ENCODE measurements at regions not wholly inside any gene's neighbourhood (a gene's known extent, or its start where the extent isn't known, plus 50 kb on each side); places are given as distances from the start of the nearest gene placed in this dataset.
"Not testable (repeated sequence)": the region's sequence is repeated elsewhere in the genome, so short reads cannot be mapped to it uniquely, and the experiment has no call there.

- DNase-seq (ENCODE audit: insufficient read length, low spot score) (no peak), FAIRE-seq (no peak)
These were observed 53.8 kb upstream of the ADAMTS18 start for GRCh38 chr16:77488652-77489051.

GRCh38 chr16:77491091-77491490 is 56.3 kb upstream of the ADAMTS18 start:
- DNase-seq (ENCODE audit: insufficient read length, low spot score) (no peak), FAIRE-seq (no peak)
- TF ChIP-seq POLR2A (IDR thresholded peaks at IDR 0.05; ENCODE audit: low read depth, low read length) = no peak

More at GRCh38 chr16:77488652-77489051, 53.8 kb upstream of the ADAMTS18 start:
- TF ChIP-seq POLR2A (IDR thresholded peaks at IDR 0.05; ENCODE audit: low read depth, low read length) = no peak

GRCh38 chr16:77496934-77497333 is 62.1 kb upstream of the ADAMTS18 start:
- no peak for FAIRE-seq
- no peak for TF ChIP-seq POLR2A (IDR thresholded peaks at IDR 0.05; ENCODE audit: low read depth, low read length)
- DNase-seq (ENCODE audit: insufficient read length, low spot score) = no peak

GRCh38 chr16:77499373-77500285 is 64.8 kb upstream of the ADAMTS18 start:
- no peak for TF ChIP-seq POLR2A (IDR thresholded peaks at IDR 0.05; ENCODE audit: low read depth, low read length)
- DNase-seq (ENCODE audit: insufficient read length, low spot score) = peak; percentile 77
- FAIRE-seq = peak; percentile 93

DNA sequence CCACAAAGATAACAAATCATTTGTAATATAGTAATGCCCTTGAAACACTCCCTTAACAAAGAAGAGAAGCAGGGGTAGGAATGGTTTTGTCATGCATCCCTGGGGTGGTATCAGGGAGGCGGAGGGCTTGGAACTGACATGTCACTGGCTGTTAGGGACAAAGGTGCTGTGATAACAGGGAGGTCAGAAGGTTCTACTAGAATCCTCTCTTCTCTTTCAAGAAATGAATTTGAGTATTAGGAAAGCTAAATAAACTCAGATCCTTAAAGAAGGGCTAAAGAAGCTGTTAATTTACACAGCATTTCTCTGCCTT is 65.4 kb upstream of the ADAMTS18 start:
- FAIRE-seq (no peak), DNase-seq (ENCODE audit: insufficient read length, low spot score) (no peak)
- no peak for TF ChIP-seq POLR2A (IDR thresholded peaks at IDR 0.05; ENCODE audit: low read depth, low read length)

- no peak for TF ChIP-seq POLR2A (IDR thresholded peaks at IDR 0.05; ENCODE audit: low read depth, low read length)
- DNase-seq (ENCODE audit: insufficient read length, low spot score) = no peak
- no peak for FAIRE-seq
These were observed 66.3 kb upstream of the ADAMTS18 start for GRCh38 chr16:77500934-77501664.

- FAIRE-seq (no peak), DNase-seq (ENCODE audit: insufficient read length, low spot score) (no peak)
- TF ChIP-seq POLR2A (IDR thresholded peaks at IDR 0.05; ENCODE audit: low read depth, low read length) = no peak
These were observed 67.6 kb upstream of the ADAMTS18 start for GRCh38 chr16:77502448-77502847.

GRCh38 chr16:77506492-77506891 is 71.7 kb upstream of the ADAMTS18 start:
- not testable (repeated sequence) for DNase-seq (ENCODE audit: insufficient read length, low spot score); FAIRE-seq

DNA sequence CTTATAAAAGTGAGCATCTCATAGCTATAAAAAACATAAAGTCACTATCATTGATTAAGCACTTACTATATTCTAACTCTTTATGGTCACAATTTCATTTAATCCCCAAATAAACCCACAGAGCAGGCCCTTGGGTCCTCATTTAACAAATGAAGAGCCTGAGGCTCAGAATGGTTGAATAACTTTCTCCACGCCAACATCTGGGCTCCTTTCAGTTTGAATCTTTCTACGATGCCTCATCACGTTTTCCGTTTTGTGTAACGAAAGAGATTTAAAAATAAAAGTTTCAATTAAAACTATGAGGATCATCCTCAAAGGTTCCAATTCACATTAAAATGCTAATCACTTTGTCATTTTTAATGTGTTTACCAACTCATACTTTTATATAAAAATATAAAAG is 74.2 kb upstream of the ADAMTS18 start:
- FAIRE-seq = no peak

GRCh38 chr16:77509796-77510195 is 75.0 kb upstream of the ADAMTS18 start:
- FAIRE-seq (no peak), DNase-seq (ENCODE audit: insufficient read length, low spot score) (no peak)
- TF ChIP-seq POLR2A (IDR thresholded peaks at IDR 0.05; ENCODE audit: low read depth, low read length) = no peak

More for the DNA sequence above, 74.2 kb upstream of the ADAMTS18 start:
- TF ChIP-seq POLR2A (IDR thresholded peaks at IDR 0.05; ENCODE audit: low read depth, low read length) = no peak
- no peak for DNase-seq (ENCODE audit: insufficient read length, low spot score)

DNA sequence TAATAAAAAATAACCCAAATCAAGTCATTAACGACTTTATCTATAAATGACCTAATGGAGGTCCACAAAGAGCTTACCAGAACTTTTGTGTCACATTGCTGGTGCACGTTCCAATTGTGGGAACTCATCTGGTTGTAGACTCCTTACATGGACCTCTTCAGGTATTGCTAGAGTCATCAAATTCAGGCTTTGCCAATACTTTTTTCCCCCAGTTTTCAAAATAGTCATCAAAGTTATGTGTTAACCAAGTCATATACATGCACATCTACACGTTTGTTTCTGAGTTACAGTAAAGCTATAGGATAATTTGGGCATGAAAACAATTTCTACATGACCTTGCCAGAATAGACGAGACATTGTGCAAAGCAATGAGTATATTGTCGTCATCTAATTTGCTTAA is 76.2 kb upstream of the ADAMTS18 start:
- no peak for TF ChIP-seq POLR2A (IDR thresholded peaks at IDR 0.05; ENCODE audit: low read depth, low read length)
- DNase-seq (ENCODE audit: insufficient read length, low spot score) (no peak), FAIRE-seq (no peak)

GRCh38 chr16:77514500-77515220 is 79.8 kb upstream of the ADAMTS18 start:
- TF ChIP-seq POLR2A (IDR thresholded peaks at IDR 0.05; ENCODE audit: low read depth, low read length) = no peak
- no peak for DNase-seq (ENCODE audit: insufficient read length, low spot score)
- FAIRE-seq = no peak

- FAIRE-seq; DNase-seq (ENCODE audit: insufficient read length, low spot score): not testable (repeated sequence)
These were observed 90.4 kb upstream of the ADAMTS18 start for GRCh38 chr16:77525226-77525625.

DNA sequence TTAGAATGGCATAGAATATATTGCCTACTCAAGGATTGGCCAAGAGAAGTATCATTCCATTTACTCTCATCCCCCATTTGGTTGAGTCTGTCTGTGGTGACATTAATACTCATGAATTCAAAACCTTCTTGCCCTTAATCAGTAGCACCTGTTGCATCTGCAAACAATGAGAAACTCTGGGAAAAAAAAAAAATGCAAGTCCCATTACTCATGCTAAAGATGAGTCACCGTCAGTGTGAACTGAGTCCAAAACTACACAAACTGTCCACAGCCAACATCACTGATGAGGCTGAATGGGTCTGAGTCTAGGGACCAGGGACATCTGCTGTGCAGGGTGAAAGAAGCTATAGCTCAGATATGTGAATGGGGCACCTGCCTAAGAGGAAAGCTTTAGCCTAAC is 96.9 kb upstream of the ADAMTS18 start:
- FAIRE-seq (peak; percentile 96), DNase-seq (ENCODE audit: insufficient read length, low spot score) (peak; percentile 25)
- no peak for TF ChIP-seq POLR2A (IDR thresholded peaks at IDR 0.05; ENCODE audit: low read depth, low read length)

Measured in H54 (cell line).